Dermis microvascular lymphatic vessel endothelial cell (primary cell): ENCODE measurements at regions not wholly inside any gene's neighbourhood (a gene's known extent, or its start where the extent isn't known, plus 50 kb on each side); places are given as distances from the start of the nearest gene placed in this dataset.
"Not testable (repeated sequence)": the region's sequence is repeated elsewhere in the genome, so short reads cannot be mapped to it uniquely, and the experiment has no call there.

ENCODE experiments used
- DNase-seq, 2 donors: peaks; one replicate each; pipeline versions ENCODE4 v3.0.0 to v3.0.0-alpha.2; 2010; ENCODE audit warnings: low read depth in 2 of 2

DNA sequence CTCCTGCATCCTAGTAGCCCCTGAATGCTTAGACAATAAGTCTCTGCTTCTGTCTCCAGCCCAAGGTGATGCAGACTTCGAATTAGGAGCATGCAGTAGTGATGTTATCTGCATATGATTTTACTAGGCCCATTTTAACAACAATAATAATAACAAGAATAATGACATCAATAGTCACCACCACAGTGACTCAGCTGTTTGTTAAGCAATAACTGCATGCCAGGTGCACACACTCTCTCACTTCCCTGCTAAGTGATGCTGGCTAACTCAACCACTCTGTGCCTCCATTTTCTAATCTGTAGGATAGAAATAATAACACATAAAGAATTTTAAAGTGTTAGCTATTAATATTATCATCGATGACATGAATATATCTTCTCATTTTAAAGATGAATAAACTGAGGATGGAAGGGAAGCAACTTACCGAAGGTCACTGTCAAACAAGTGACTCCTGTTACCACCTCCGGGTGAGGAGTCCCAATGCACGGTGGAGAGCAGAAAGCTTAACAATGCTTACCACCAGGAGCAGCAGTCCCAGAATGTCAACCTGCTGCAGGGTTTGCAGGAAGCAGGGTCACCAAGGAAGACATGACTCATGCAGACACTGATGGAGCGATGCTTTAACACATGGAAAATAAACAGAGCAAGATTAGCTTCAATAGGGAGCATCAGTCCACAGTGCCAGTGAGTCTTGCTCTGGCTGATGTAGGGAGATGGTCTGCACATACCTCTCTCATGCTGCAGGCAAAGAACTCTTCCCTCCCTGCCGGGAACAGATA, 290.2 kb downstream of the SPATA17 start:
- DNase-seq = no peak

DNA sequence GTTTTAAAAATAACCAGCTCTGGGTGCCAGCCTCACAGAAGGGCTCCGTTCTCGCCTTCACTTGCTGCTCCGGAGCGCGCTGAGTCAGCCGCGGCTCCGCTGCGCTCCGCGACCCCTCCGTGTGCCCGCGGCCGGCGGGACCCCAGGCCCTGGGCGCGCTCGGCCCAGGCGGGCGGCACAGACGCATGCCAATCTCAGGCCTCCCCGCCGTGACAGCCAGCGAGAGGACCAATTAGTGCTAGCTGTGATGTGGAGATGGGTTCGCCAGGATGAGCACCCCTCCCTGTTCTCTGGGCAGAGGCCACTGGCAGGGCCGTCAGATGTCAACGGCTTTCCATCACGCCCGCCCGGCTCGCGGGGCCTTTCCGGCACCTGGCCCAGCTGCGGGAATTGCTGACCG, 293.8 kb downstream of the SPATA17 start:
- DNase-seq = no peak

DNA sequence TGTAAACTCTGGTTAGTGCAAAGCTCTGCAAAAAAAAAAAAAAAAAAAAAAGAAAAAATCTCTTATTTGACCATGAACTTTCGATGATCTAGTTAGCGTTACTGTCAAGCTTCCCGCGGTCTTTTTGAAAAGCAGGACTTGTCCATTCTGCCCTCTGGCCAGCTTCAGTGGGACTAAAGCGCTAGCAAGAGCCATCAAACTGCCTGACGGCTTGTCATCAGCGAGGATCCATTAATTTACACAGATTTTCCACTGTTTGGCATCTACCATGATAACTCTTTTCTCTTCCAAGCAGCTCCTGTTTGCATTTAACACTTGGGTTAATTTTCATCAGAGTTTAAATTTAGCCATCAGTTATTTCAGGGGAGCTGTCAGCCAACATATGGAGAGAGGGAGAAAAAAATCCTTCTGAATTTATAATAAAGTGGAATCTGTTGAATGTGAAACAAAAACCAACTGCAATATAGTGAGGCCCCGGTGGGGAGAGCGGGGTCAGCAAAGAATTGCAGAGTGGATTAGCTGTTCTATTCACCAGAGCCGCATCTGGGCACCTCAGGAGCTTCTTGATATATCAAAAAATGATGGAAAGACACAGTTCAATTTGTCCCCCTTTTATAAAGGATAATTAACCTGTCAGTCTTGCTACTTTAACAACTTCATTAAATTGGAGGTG, 298.2 kb downstream of the SPATA17 start:
- no peak for DNase-seq

DNA sequence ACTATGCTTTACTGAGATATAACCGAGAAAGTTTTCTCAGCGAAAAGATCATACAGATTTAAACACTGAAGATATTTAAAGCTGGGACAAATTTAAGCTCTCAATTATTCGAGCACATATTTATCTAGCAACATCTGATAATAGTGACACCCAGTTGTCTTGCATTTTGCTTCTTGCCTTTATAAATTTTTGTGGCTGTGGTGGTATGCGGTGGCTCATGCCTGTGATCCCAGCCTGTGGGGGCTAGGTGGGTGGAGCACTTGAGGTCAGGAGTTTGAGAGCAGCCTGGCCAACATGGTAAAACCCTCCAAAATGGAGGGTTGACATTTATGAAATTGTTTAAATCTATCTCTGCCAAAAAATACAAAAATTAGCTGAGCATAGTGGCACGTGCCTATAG, 312.2 kb downstream of the SPATA17 start:
- no peak for DNase-seq

DNA sequence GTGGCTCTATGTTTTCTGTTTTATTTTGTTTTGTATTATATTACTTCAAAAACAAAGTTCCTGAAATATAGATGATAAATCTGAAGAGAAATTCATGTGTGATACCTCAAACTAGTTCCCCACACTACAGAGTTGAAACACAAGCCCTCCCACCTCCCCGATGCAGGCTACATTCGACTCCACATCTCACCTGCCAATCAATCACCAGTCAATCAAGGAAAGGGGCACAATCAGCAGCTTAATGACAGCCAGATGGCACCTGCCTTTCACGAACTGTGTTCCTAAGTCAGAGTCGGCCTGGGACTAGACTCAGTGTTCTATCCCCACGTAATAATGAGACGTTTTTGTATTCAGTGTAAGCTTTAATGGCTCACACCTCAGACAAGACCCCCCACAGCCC, 313.4 kb downstream of the SPATA17 start:
- no peak for DNase-seq

DNA sequence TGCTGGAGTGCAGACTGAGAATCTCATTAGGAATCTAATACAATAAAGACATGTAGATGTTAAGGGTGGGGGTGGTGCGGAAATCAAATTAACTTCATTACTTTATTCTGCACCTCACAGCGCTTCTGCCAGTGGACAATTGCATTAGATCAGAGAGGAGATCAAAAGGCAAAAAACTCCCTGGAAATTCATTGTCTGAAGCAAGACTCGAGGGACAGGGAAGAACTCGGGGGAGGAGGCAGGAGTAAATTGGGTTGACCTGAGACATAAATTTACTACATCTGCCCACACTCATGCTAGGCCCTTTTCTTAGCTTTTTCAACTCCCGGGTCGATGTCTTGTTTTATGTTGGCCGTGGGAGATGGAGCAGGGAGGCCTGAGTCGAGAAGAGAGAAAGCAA, 315.4 kb downstream of the SPATA17 start:
- DNase-seq = no peak

DNA sequence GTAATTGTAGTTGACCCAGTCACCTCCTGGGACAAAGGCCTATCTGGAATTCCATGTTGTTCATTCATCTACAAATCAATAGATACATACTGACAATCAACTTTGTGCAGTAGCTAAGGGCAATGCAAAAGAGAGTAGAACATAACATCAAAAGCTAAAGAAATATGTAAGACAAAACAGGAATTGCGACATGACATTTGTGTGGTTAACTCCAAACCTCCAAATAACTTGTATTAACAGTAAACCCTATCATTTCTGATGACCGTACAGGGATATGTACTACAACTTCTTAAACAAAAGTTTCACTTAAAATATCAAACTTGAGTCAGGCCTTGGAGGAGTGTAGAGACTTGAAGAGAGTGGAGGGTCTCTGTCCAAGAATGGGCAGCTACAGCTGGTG, 317.6 kb downstream of the SPATA17 start:
- no peak for DNase-seq

DNA sequence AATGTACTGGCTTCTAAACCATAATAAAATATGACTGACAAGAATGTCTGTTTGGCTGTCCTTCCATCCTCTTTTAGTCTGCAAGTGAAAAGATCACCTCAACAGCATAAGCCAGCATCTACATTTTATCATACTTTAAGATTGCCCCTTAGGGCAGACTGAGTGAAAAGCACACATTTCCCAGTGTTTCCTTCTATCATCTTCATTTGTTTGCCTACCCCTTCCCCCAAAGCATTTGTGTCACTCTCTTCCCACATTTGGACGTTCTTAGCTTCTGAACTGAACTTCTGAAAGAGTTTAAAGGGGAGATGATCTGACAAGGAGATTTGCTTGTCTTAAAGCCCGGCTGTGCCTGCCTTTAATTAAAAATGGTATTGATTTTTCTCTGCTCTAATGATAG, 322.2 kb downstream of the SPATA17 start:
- DNase-seq = no peak

DNA sequence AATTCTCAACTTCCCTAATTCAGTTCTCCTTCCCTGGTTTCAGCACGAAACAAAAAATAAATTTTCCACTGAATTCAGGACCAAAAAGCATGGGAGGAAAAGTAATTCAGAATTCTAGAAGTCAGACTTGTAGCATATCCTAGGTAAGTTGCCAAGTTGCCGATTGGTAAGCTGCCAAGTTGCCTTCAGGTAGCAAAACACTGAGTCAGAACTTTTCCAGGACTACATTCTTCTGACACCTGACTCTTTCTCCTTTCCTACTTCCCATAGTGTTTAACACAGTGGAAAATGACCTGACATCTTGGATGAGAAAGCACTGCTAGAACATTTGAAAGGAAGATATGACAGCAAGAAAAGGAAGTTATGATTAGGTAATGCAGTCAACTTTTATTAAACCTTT, 322.8 kb downstream of the SPATA17 start:
- DNase-seq = no peak

DNA sequence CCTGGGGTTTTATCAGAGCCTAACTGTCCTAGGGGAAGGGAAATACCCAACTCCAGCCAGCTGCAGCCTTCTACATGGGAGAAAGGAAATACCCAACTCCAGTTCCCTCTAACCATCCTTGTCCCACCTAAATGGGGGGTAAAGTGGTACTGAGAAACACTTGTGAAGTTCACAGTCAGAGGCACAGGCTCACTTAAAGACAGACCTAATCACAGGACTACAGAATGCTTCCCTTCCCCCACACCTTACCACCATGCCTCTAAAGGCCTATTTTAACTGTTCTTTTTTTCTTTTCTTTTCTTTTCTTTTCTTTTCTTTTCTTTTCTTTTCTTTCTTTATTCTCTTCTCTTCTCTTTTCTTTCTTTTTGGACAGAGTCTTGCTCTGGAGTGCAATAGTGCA, 324.6 kb downstream of the SPATA17 start:
- DNase-seq = no peak

DNA sequence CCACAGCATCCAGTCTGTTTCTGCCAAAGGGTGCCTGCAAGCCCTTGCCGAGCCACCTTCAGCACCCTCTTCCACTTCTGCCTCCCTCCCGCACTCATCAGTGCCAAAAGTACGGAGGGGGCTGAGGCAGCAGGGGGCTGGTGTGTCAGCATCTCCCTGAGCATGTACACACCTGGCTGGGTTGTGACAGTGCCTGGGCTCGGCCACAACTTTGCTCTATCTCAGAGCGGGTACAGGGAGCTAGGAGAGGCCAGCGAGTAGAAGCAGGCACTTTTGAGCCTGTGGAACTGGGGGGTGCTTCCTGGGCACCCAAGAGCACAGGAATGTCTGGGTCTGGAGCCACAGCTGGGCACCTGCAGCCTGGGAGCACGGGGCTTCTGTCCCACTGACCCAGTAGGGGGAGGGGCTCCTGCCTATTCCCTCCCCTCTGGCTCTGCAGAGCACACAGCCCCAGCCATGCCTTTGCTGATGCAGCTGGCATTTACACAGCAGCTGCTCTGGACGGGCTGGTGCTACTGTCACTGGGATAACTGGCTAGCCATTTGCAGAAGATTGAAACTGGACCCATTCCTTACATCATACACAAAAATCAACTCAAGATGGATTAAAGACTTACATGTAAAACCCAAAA, 319.8 kb upstream of the RRP15 start:
- DNase-seq = no peak

DNA sequence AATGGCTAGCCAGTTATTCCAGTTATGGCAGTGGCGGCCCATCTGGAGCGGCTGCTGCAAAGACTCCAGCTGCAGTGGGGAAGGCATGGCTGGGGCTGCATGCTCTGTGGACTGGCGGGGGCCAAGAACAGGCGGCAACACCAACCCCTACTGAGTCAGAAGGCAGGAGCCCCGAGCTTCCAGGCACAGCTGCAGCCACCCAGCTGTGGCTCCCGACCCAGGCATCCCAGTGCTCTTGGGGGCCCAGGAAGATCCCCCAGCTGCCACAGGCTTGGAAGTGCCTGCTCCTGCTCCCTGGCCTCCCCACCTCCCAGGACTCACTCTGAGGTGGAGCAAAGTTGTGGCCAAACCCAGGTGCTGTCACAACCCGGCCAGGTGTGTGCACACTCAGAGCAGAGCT, 317.0 kb upstream of the RRP15 start:
- DNase-seq = no peak

DNA sequence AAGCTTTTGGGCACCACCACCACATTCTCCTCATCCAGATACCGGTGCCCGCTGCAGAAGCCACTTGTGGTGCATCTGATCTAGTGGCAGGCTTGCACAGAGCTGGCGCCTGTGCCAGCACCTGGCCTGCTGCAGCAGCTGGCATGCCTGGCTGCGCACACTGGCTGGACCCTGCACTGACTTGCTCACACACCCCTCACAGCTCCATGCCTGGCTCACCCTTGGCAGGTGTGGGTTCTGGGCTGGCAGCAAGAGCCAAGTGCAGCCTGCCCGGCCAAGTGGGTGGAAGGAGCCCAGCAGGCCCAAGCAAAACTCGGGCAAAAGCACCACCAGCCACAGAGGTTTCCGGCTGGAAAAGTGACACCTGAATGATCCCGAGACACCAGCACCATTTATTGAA, 315.7 kb upstream of the RRP15 start:
- no peak for DNase-seq

DNA sequence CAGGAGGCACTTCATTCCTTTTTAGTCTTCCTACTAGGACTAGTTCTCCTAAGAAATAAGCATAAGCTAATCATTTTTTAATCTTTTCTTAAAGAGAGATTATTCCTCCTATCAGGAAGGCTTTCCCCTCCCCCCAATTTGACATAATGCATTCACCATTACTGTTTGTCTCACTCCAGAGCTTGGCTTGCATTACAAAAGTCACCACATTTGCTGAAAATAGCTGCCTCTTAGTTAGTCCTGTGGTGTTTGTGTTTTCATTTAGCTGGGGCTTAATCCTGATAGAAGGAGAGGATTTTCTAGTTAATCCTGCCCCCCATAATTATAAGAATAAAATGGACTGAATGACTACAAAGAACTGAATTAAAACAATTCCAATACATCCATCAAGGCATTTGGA, 307.1 kb upstream of the RRP15 start:
- no peak for DNase-seq

DNA sequence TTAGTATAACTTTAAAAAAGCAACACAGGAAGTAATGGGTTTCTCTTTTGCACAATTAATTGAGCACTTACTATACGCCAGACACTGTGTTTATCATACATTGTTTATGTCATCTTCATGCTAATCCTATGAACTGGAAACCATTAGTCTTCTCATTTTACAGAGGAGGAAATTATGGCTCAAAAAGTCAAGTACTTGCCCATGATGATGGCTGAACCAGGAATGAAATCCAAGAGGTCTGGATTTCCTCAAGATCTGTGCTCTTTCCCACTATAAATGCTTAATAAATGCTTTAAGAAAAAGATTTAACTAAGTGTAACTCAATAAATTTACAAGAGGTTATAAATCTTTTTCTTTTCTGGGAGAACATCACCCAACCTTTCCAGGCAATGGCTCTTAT, 303.7 kb upstream of the RRP15 start:
- DNase-seq = no peak

DNA sequence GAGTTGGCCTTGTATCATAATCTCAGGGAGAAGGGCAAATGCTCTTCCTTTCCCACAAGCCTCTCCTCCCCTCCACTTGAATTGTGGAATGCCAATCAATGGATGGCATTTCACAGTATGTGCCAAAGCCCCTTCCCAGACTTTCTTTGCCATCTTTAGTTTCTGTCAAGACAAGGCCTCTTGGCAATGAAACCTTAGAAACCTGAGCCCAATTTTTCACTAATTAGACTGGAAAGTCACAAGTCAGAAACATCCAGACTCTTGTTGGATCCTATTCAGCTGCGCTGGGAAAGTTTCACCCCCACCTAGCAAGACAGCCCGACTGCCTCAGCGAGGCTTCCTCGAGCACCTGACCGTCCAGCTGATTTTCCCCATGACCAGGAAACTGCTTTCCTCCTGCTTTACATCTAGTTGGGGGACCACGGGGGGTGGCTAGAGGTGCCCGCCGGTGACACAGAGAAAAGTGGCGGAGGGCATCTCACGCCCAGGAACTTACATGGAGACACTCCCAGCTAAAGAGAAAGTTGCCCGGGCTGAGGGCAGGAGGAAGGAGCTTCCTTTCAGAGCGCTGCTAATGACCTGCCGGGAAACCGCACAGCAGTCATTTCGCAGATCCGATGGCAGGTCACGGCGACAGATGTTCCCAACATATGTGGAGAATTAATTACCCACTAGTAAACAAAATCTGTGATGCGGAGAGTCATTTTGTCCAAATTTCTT, 302.6 kb upstream of the RRP15 start:
- no peak for DNase-seq

DNA sequence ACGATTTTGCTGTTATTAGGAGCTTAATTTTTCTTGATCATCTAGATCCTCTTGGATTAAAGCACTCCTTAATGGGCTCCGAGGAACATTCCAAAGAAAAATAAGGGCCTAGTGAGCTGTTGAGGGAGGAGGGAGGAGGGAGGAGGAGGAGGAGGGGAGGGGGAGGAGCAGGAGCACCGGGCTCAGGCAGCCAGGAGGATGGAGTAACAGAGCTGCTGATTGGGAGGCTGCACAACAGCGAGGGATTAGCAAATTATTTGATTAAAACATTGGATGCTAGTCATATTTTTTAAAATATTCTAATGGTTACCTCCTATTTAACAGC, 302.1 kb upstream of the RRP15 start:
- DNase-seq = no peak

DNA sequence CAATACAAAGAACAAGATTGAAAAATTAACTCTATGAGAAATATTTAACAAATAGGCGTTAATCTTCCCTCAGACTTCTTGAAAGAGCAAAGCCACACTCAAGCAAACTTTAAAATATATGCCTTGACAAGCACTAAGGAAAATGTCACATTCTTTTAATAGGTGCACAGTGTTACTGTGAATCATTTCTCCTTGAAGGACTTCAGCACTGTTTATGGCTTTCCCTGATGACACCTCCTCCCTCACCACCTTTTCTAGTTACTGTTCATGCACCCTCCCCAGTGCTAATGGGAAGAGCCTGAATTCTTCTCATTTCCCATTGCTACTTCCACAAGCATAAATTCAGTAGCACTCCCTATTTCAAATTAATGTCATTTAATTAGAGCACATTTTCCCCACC, 299.5 kb upstream of the RRP15 start:
- DNase-seq = no peak

DNA sequence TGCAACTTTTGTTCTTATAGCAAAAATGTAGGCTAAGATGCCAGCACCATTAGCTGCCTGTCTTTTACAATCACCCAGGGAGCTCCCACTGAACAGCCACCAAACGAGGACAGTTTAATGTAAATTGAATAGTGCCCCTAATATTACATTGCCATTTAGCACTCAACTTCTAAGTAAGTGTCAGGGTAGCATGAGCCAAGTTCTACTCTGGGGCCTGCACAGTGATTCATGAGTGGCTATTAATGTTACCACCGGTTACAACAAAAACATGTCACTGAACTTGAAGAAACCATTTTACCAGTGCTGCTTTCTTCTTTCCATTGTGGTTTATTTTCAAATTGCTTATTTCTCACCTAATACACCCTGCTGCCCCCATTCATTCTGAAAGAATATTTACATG, 295.6 kb upstream of the RRP15 start:
- DNase-seq = no peak

DNA sequence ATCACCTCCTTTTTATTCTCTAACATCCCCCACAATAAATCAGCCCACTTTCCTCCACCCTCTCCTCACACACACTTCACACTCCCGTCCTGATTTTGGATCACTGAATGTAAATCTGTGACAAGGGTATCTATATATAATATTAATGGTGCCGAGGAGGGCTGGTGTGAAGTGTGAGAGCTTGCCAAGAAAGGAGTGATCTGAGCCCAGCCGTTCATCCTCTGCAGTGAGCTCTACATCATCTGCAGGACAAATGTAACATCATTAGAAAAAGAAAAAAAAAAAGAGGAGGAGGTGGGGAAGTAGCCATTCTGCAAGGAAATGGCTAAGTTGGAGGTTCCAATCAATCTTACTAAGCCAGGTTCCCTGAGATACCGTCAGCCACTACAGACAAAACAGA, 291.7 kb upstream of the RRP15 start:
- no peak for DNase-seq

DNA sequence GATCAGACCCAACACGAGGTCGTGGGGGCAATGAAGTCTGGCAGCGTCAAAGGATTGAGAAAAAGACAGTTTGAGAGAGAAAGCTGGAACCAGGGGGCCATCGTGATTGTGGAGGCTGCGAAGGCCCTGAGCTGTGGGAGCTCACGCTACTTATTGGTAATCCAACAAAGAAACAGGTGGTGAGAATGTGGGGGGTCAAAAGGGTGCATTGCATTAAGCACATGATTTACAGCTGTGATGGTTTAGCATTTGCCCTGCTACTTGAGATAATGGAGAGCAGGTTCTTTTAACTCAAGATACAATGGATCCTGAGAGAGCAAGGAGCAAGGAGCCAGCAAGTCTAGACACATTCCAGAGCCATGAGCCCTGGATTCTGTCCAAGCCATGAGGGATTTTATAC, 276.8 kb upstream of the RRP15 start:
- not testable (repeated sequence) for DNase-seq

DNA sequence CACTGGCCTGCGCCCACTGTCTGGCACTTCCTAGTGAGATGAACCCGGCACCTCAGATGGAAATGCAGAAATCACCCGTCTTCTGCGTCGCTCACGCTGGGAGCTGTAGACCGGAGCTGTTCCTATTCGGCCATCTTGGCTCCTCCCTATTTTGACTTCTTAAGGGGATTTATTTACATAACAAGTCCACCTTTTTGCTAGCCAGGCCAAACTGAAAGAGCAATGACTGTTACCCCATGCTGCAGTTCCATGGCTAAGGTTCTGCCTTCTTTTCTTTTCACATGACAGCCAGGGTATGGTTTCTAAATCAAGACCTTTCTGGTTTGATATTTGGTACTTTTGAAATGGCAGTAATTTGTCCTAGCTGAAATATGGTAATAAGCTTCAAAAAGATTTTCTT, 270.0 kb upstream of the RRP15 start:
- DNase-seq = not testable (repeated sequence)
